Activated CD4-positive, alpha-beta T cell treated with anti-CD3 and anti-CD28 coated beads for 36 hours (primary cell): ENCODE measurements at regions not wholly inside any gene's neighbourhood (a gene's known extent, or its start where the extent isn't known, plus 50 kb on each side); places are given as distances from the start of the nearest gene placed in this dataset.
A peak's percentile ranks its signal among the peaks of the same experiment; 100 is the strongest.

Source experiments
- ATAC-seq: fragments of 200-7000 bp; cut with Tn5 transposase; one replicate; pipeline ENCODE4 v1.10.0; 2021; ENCODE audit warnings: mild to moderate bottlenecking, moderate library complexity
- CTCF ChIA-PET: fragments of 350-600 bp; sonication (Branson Sonifier 250); formaldehyde crosslinking; loops from one replicate; lab custom pipeline; 2021; ENCODE audit warnings: antibody characterized with exemption; lab: Charles Lee
- POLR2A ChIA-PET: fragments of 350-600 bp; sonication (Branson Sonifier 250); formaldehyde crosslinking; loops from one replicate; lab custom pipeline; 2021; ENCODE audit warnings: antibody characterized with exemption, inconsistent platforms; lab: Charles Lee
- DNase-seq: peaks from one replicate; pipeline ENCODE4 v3.0.0-alpha.2; 2020
- H3K27ac Mint-ChIP-seq: one replicate; pipeline ENCODE4 v1.8.0; 2021; ENCODE audit warnings: mixed read lengths
- H3K27me3 Mint-ChIP-seq: one replicate; pipeline ENCODE4 v1.8.0; 2021; ENCODE audit warnings: mixed read lengths
- H3K36me3 Mint-ChIP-seq: one replicate; pipeline ENCODE4 v1.8.0; 2021; ENCODE audit warnings: low read depth, mixed read lengths
- H3K4me1 Mint-ChIP-seq: one replicate; pipeline ENCODE4 v1.8.0; 2021; ENCODE audit warnings: mixed read lengths
- H3K4me3 Mint-ChIP-seq: one replicate; pipeline ENCODE4 v1.8.0; 2021; ENCODE audit warnings: mild to moderate bottlenecking, moderate library complexity, mixed read lengths
- H3K9me3 Mint-ChIP-seq: one replicate; pipeline ENCODE4 v1.8.0; 2021; ENCODE audit warnings: low read depth, mixed read lengths
- intact Hi-C, 2 experiments: fragments of 100-400 bp; cut with DNase I in 1 of 2; cut with micrococcal nuclease in 1 of 2; formaldehyde crosslinking; loops; one replicate each; pipeline versions ENCODE4 v1.14.2 to v1.15.1; 2022 to 2024; cut with DNase I, micrococcal nuclease

- H3K36me3 Mint-ChIP-seq, result no peaks in the 10 kb centered on the region
- no peak overlapping the region for H3K27ac Mint-ChIP-seq
- peaks cover 4% of the 10 kb centered on the region for H3K9me3 Mint-ChIP-seq
- no peak overlapping the region for H3K4me3 Mint-ChIP-seq
- ATAC-seq (no peak), DNase-seq (no peak)
- H3K27me3 Mint-ChIP-seq, result no peaks in the 10 kb centered on the region
- ChIA-PET POLR2A (no interaction called here), CTCF (no interaction called here)
- no peaks in the 10 kb centered on the region for H3K4me1 Mint-ChIP-seq
- intact Hi-C loops, result no loop called here
Observed at GRCh38 chr3:159082519-159082918, 280.7 kb downstream of the MFSD1 start.

GRCh38 chr3:159091936-159092335, 290.1 kb downstream of the MFSD1 start:
- Mint-ChIP-seq H3K27ac (no peak overlapping the region), H3K27me3 (no peaks in the 10 kb centered on the region), H3K9me3 (peaks cover 2% of the 10 kb centered on the region), H3K4me3 (no peak overlapping the region), H3K36me3 (no peaks in the 10 kb centered on the region), H3K4me1 (no peaks in the 10 kb centered on the region)
- intact Hi-C loops, result no loop called here
- ChIA-PET POLR2A (no interaction called here), CTCF (no interaction called here)
- ATAC-seq (no peak), DNase-seq (no peak)

DNA sequence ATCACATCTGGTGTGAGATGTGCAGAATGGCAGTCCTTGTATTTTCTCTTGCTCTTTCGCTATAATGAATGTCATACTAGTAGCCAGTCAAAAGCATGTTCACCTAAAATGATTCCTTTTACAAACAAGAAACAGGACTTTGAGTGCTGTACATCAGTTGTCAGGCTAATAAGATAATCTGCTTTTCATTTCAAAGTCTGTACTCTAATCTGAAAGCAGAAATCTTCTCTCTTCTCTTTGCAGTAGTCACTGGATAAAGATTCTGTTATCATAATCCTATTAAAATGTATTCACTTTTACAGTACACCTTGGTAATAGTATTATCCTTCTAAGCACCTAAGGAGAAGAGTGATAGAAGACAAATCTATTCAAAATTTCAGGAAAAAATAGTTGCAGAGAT, 300.1 kb downstream of the MFSD1 start:
- ChIA-PET CTCF (no interaction called here), POLR2A (no interaction called here)
- ATAC-seq (no peak), DNase-seq (no peak)
- no peaks in the 10 kb centered on the region for H3K36me3 Mint-ChIP-seq
- H3K4me1 Mint-ChIP-seq, result no peaks in the 10 kb centered on the region
- peaks cover 7% of the 10 kb centered on the region for H3K9me3 Mint-ChIP-seq
- intact Hi-C loops, result no loop called here
- H3K27me3 Mint-ChIP-seq, result no peaks in the 10 kb centered on the region
- H3K4me3 Mint-ChIP-seq, result no peak overlapping the region
- H3K27ac Mint-ChIP-seq, result no peak overlapping the region

DNA sequence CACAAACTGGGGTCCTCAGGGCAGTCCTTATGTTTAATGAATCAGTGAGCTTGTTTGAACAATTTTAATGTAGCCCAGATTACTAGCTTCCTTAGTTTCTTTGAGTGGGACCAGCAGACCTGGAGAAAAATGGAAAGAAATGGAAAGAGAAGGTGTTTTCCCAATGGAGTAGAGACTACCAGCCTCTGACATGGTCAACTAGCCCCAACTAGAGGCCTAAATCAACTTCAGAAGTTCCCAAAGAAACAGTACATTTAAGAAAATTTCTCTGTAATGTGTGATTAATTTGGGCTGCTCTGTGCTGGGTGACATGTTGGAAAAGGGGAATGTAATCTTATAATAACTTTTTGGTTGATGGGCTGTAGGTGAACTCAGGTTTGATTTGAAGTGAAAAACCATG, 310.9 kb downstream of the MFSD1 start:
- no peak overlapping the region for H3K4me3 Mint-ChIP-seq
- no peak for DNase-seq
- no peak for ATAC-seq
- intact Hi-C loops, result no loop called here
- no peaks in the 10 kb centered on the region for H3K4me1 Mint-ChIP-seq
- POLR2A ChIA-PET, result no interaction called here
- peaks cover 2% of the 10 kb centered on the region for H3K27me3 Mint-ChIP-seq
- CTCF ChIA-PET, result no interaction called here
- H3K27ac Mint-ChIP-seq, result no peak overlapping the region
- no peaks in the 10 kb centered on the region for H3K9me3 Mint-ChIP-seq
- H3K36me3 Mint-ChIP-seq, result no peaks in the 10 kb centered on the region

DNA sequence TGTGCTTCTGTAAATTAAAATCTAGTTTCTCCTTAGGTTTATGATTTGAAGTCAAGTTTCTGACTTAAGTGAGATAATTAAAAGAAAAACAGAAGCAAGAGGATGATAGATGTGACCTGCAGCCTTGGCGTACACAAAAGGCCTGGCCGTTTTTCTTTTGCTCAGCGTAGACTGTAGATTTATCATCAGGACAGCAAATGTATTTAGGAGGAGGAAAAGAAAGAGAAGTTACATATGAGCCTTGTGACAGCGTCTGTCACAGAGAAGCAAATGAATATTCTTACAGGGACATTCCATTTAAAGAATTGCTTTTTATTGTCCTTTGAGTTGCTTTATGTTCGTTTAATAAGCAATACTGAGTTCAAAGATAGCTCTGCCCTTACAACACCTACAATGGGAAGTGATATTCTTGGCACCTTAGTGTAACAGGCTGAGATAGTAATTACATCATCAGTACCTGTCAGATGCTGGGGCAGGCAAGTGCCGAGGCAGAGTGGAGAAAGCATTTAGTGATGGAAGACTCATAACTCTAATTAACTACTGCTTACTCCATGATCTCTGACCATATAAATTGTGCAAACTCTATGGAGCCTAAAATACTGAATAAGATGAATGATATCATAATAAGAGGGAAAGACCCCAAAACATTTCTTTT, 311.5 kb downstream of the MFSD1 start:
- ATAC-seq, result no peak
- intact Hi-C loops, result no loop called here
- POLR2A ChIA-PET, result no interaction called here
- Mint-ChIP-seq H3K9me3 (no peaks in the 10 kb centered on the region), H3K4me3 (no peak overlapping the region), H3K27me3 (peaks cover 2% of the 10 kb centered on the region), H3K27ac (no peak overlapping the region), H3K36me3 (no peaks in the 10 kb centered on the region), H3K4me1 (no peaks in the 10 kb centered on the region)
- CTCF ChIA-PET, result no interaction called here
- no peak for DNase-seq

DNA sequence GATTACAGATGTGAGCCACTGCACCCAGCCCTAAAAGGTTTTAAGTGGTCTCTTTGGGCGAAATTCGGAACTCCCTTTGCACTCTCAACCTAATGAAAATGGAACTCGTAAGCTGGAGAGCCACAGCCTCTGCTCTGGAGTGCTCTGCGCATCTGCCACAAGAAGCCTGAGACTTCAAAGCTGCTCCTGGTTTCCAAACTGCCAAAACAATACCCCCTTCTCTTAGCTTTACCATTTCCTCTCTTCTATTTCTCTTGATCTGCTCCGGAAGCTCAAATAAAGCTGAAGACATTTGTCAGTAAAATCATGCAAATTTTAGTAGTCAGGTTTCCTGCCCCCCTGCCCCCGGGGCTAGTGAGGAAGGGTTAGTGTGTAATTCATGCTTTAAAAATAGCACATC, 312.7 kb downstream of the MFSD1 start:
- H3K36me3 Mint-ChIP-seq, result no peaks in the 10 kb centered on the region
- H3K4me3 Mint-ChIP-seq, result no peak overlapping the region
- H3K27ac Mint-ChIP-seq, result no peak overlapping the region
- ATAC-seq (no peak), DNase-seq (no peak)
- ChIA-PET POLR2A (no interaction called here), CTCF (no interaction called here)
- H3K9me3 Mint-ChIP-seq, result no peaks in the 10 kb centered on the region
- H3K4me1 Mint-ChIP-seq, result no peaks in the 10 kb centered on the region
- H3K27me3 Mint-ChIP-seq, result peaks cover 2% of the 10 kb centered on the region
- intact Hi-C loops, result no loop called here

DNA sequence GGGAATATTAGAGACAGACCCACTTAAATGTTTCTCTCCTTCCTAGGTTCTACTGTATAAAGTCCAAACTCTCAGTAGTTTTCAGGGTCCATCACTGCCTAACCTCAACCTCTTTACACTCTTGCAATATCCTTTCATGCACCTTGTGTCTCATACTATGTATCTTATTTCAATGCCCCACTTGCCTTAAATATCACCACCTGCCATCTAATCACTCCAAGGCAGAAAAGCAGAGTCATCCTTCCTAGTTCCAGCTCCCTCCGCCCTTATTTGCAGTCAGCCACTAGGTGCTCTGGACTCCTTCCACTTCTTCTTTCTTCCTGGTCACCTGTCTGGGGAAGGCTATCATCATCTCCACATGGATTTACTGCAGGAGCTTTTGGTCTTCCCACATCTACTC, 322.0 kb downstream of the MFSD1 start:
- DNase-seq, result no peak
- no peak overlapping the region for H3K4me3 Mint-ChIP-seq
- H3K9me3 Mint-ChIP-seq, result no peaks in the 10 kb centered on the region
- intact Hi-C loops, result no loop called here
- no peak for ATAC-seq
- no peaks in the 10 kb centered on the region for H3K36me3 Mint-ChIP-seq
- ChIA-PET CTCF (no interaction called here), POLR2A (no interaction called here)
- H3K27ac Mint-ChIP-seq, result no peak overlapping the region
- peaks cover 3% of the 10 kb centered on the region for H3K27me3 Mint-ChIP-seq
- no peaks in the 10 kb centered on the region for H3K4me1 Mint-ChIP-seq

DNA sequence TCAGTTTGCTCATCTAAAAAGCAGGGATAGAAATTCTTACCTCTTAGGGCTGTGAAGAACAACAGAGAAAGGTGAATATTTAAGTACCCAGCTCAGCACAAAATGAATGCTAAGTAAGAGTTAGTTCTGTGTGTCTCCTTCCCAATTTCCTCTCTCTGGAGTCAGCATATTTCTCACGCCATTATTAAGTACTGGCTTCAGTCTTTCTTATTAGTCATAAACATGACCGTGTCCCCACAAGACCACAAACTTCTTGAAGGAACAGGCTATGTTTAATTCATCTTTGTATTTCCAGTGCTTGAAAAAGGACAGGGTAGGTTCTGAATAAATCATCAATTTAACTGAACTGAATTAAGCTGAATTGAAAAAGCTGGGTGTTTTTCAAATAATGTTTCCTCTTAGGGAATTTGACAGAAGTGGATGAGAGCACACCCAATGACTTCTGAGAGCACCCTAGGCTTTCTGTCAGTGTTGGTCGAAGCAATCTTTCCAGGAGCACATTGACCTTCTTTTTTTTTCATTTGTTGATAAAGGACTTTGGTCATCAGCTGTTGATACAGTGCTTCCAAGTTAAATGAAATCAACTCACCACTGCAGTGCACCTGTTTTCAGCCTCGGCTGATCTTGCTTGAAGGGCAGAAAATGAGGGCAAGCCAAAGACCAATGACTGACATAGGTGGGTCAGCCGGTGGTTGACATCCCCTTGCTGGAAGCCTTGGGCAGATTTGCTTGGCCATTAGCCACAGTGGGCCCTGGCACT, 324.6 kb downstream of the MFSD1 start:
- Mint-ChIP-seq H3K36me3 (no peaks in the 10 kb centered on the region), H3K9me3 (no peaks in the 10 kb centered on the region), H3K4me1 (no peaks in the 10 kb centered on the region), H3K27me3 (peaks cover 3% of the 10 kb centered on the region), H3K27ac (no peak overlapping the region), H3K4me3 (no peak overlapping the region)
- DNase-seq (no peak), ATAC-seq (no peak)
- CTCF ChIA-PET, result no interaction called here
- intact Hi-C loops, result no loop called here
- POLR2A ChIA-PET, result no interaction called here

- Mint-ChIP-seq H3K27ac (no peak overlapping the region), H3K36me3 (no peaks in the 10 kb centered on the region), H3K27me3 (peaks cover 3% of the 10 kb centered on the region), H3K4me3 (no peak overlapping the region), H3K9me3 (no peaks in the 10 kb centered on the region), H3K4me1 (no peaks in the 10 kb centered on the region)
- intact Hi-C loops, result no loop called here
- no peak for DNase-seq
- ChIA-PET CTCF (no interaction called here), POLR2A (no interaction called here)
- ATAC-seq, result no peak
Observed at GRCh38 chr3:159127021-159127392, 325.2 kb downstream of the MFSD1 start.

DNA sequence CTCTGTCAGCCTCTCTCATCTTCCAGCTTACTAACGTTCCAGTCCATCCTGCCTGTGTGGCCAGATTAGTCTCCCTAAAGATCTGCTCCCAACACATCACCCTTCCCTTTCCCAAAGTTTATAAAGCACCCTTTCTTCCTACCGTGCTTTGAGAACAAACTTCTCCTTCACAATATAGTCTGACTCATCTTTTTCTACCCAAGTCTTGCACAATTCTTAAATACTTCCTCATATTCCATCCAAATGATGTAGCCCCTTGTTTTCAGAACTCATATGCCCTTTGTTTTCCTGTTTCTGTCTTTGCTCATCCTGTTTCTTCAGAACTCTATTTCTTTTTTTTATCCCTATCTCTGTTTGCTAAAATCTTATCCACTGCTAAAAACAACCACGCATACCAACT, 326.8 kb downstream of the MFSD1 start:
- Mint-ChIP-seq H3K4me3 (no peak overlapping the region), H3K36me3 (no peaks in the 10 kb centered on the region), H3K27me3 (peaks cover 3% of the 10 kb centered on the region), H3K4me1 (no peaks in the 10 kb centered on the region), H3K27ac (no peak overlapping the region), H3K9me3 (no peaks in the 10 kb centered on the region)
- no peak for DNase-seq
- no peak for ATAC-seq
- intact Hi-C loops, result no loop called here
- ChIA-PET POLR2A (no interaction called here), CTCF (no interaction called here)

GRCh38 chr3:159130108-159130507, 328.3 kb downstream of the MFSD1 start:
- Mint-ChIP-seq H3K36me3 (no peaks in the 10 kb centered on the region), H3K9me3 (no peaks in the 10 kb centered on the region), H3K27me3 (peaks cover 3% of the 10 kb centered on the region), H3K4me3 (no peak overlapping the region), H3K27ac (no peak overlapping the region), H3K4me1 (no peaks in the 10 kb centered on the region)
- DNase-seq, result peak; percentile 15
- POLR2A ChIA-PET, result no interaction called here
- CTCF ChIA-PET, result interaction anchor here (1.0 to 1.7 kb wide), 2 partner anchors 22 to 122 kb away, joined by 3 read pairs; no protein-coding TSS in a partner anchor
- intact Hi-C loops, result loop anchor here in 1 of 2 experiments (5.0 kb wide), 1 partner anchor 127 kb away; no protein-coding TSS in a partner anchor
- ATAC-seq, result no peak

- no peaks in the 10 kb centered on the region for H3K9me3 Mint-ChIP-seq
- ATAC-seq, result no peak
- H3K4me3 Mint-ChIP-seq, result no peak overlapping the region
- no peaks in the 10 kb centered on the region for H3K36me3 Mint-ChIP-seq
- POLR2A ChIA-PET, result no interaction called here
- H3K4me1 Mint-ChIP-seq, result no peaks in the 10 kb centered on the region
- CTCF ChIA-PET, result interaction anchor here (0.9 to 1.7 kb wide), 3 partner anchors 23 to 120 kb away, joined by 3 read pairs; no protein-coding TSS in a partner anchor
- intact Hi-C loops, result loop anchor here in 1 of 2 experiments (5.0 kb wide), 1 partner anchor 126 kb away; no protein-coding TSS in a partner anchor
- H3K27me3 Mint-ChIP-seq, result peaks cover 3% of the 10 kb centered on the region
- DNase-seq, result no peak
- H3K27ac Mint-ChIP-seq, result no peak overlapping the region
Observed at GRCh38 chr3:159131376-159131775, 329.5 kb downstream of the MFSD1 start.
